H9 (cell line): ENCODE measurements at regions not wholly inside any gene's neighbourhood (a gene's known extent, or its start where the extent isn't known, plus 50 kb on each side); places are given as distances from the start of the nearest gene placed in this dataset.

Experiments
- DNase-seq: peaks from one replicate; pipeline ENCODE4 v3.0.0-alpha.2; 2017
- H2AFZ ChIP-seq: one replicate; pipeline ENCODE4 v1.6.1; 2013; ENCODE audit warnings: mild to moderate bottlenecking, low read length, control low read depth, moderate library complexity
- H2AK5ac ChIP-seq: 2 replicates; pipeline ENCODE4 v1.6.1; 2013; ENCODE audit warnings: low read length, control low read depth, mixed read lengths; ENCODE audit not compliant: insufficient read length
- H2BK120ac ChIP-seq: one replicate; pipeline ENCODE4 v1.6.1; 2013; ENCODE audit warnings: low read depth, mild to moderate bottlenecking, low read length, control low read depth, inconsistent platforms; ENCODE audit not compliant: poor library complexity, severe bottlenecking
- H2BK12ac ChIP-seq: 2 replicates; pipeline ENCODE4 v1.6.1; 2013; ENCODE audit warnings: low read length, control low read depth, mixed read lengths, low read depth; ENCODE audit not compliant: insufficient read length
- H2BK15ac ChIP-seq: 2 replicates; pipeline ENCODE4 v1.6.1; 2013; ENCODE audit warnings: low read depth, low read length, control low read depth
- H2BK20ac ChIP-seq: one replicate; pipeline ENCODE4 v1.6.1; 2013; ENCODE audit warnings: low read depth, mild to moderate bottlenecking, low read length, control low read depth, inconsistent platforms; ENCODE audit not compliant: poor library complexity, severe bottlenecking
- H2BK5ac ChIP-seq: 2 replicates; pipeline ENCODE4 v1.6.1; 2013; ENCODE audit warnings: low read length, control low read depth, mixed read lengths; ENCODE audit not compliant: insufficient read length
- H3K14ac ChIP-seq: 2 replicates; pipeline ENCODE4 v1.6.1; 2013; ENCODE audit warnings: low read length, control low read depth; ENCODE audit not compliant: insufficient read depth
- H3K18ac ChIP-seq: 2 replicates; pipeline ENCODE4 v1.6.1; 2013; ENCODE audit warnings: low read depth, mild to moderate bottlenecking, mixed read lengths, low read length, control low read depth; ENCODE audit not compliant: insufficient read length
- H3K23ac ChIP-seq: 2 replicates; pipeline ENCODE4 v1.6.1; 2013; ENCODE audit warnings: low read length, control low read depth, mixed read lengths, low read depth; ENCODE audit not compliant: insufficient read length
- H3K23me2 ChIP-seq: 2 replicates; pipeline ENCODE4 v1.6.1; 2013; ENCODE audit warnings: low read depth, mild to moderate bottlenecking, mixed read lengths, low read length, control low read depth; ENCODE audit not compliant: insufficient read length, poor library complexity, severe bottlenecking
- H3K27ac ChIP-seq: 2 replicates; pipeline ENCODE4 v1.5.1; 2013; ENCODE audit warnings: low read length, control low read depth, mixed read lengths, low read depth; ENCODE audit not compliant: insufficient read length
- H3K27me3 ChIP-seq: 2 replicates; pipeline ENCODE4 v1.6.1; 2013; ENCODE audit warnings: low read length, control low read depth, inconsistent platforms; ENCODE audit not compliant: insufficient read depth
- H3K4ac ChIP-seq: 2 replicates; pipeline ENCODE4 v1.6.1; 2013; ENCODE audit warnings: low read depth, mild to moderate bottlenecking, control low read depth, inconsistent platforms, low read length, moderate library complexity
- H3K4me1 ChIP-seq: 2 replicates; pipeline ENCODE4 v1.6.1; 2013; ENCODE audit warnings: low read length, control low read depth, inconsistent platforms; ENCODE audit not compliant: insufficient read depth
- H3K4me2 ChIP-seq: 2 replicates; pipeline ENCODE4 v1.6.1; 2013; ENCODE audit warnings: low read length, control low read depth, mixed read lengths; ENCODE audit not compliant: insufficient read length, insufficient read depth
- H3K56ac ChIP-seq: 2 replicates; pipeline ENCODE4 v1.6.1; 2013; ENCODE audit warnings: low read depth, mild to moderate bottlenecking, mixed read lengths, low read length, control low read depth; ENCODE audit not compliant: insufficient read length
- H3K79me1 ChIP-seq: 2 replicates; pipeline ENCODE4 v1.6.1; 2013; ENCODE audit warnings: low read depth, mild to moderate bottlenecking, moderate library complexity, low read length, control low read depth, inconsistent platforms; ENCODE audit not compliant: insufficient read depth, poor library complexity, severe bottlenecking
- H3K79me2 ChIP-seq: 2 replicates; pipeline ENCODE4 v1.6.1; 2013; ENCODE audit warnings: low read length, control low read depth, inconsistent platforms; ENCODE audit not compliant: insufficient read depth
- H3K9ac ChIP-seq: 2 replicates; pipeline ENCODE4 v1.6.1; 2013; ENCODE audit warnings: low read length, control low read depth, mixed read lengths; ENCODE audit not compliant: insufficient read length; ENCODE audit errors: extremely low read depth
- H3K9me3 ChIP-seq: one replicate; pipeline ENCODE4 v1.6.1; 2013; ENCODE audit warnings: low read depth, low read length, inconsistent platforms; ENCODE audit not compliant: control insufficient read depth
- H3T11ph ChIP-seq: one replicate; pipeline ENCODE4 v1.6.1; 2013; ENCODE audit warnings: mild to moderate bottlenecking, low read length, control low read depth, inconsistent platforms
- H4K20me1 ChIP-seq: one replicate; pipeline ENCODE4 v1.6.1; 2013; ENCODE audit not compliant: control insufficient read depth, insufficient read length, insufficient read depth
- H4K5ac ChIP-seq: 2 replicates; pipeline ENCODE4 v1.6.1; 2013; ENCODE audit warnings: low read depth, mild to moderate bottlenecking, mixed read lengths, low read length, control low read depth; ENCODE audit not compliant: insufficient read length
- H4K8ac ChIP-seq: replicated peaks from 2 replicates; pipeline ENCODE4 v1.6.1; 2013; ENCODE audit warnings: low read length, control low read depth, mixed read lengths, low read depth; ENCODE audit not compliant: insufficient read length
- H4K91ac ChIP-seq: 2 replicates; pipeline ENCODE4 v1.6.1; 2013; ENCODE audit warnings: low read depth, mild to moderate bottlenecking, moderate library complexity, mixed read lengths, low read length, control low read depth; ENCODE audit not compliant: insufficient read length
- H3K27ac Mint-ChIP-seq, 3 experiments: 2 replicates in 2 of 3; 3 replicates in 1 of 3; pipeline ENCODE4 v1.8.0; 2020 to 2021; ENCODE audit warnings: mixed read lengths in 3 of 3, mild to moderate bottlenecking in 1 of 3, moderate library complexity in 1 of 3
- H3K27me3 Mint-ChIP-seq: 2 replicates; pipeline ENCODE4 v1.8.0; 2021; ENCODE audit warnings: low read depth, mild to moderate bottlenecking, moderate library complexity, mixed read lengths
- H3K36me3 Mint-ChIP-seq, 3 experiments: 2 replicates in 2 of 3; 3 replicates in 1 of 3; pipeline ENCODE4 v1.8.0; 2020 to 2021; ENCODE audit warnings: low read depth in 3 of 3, mixed read lengths in 3 of 3; ENCODE audit not compliant: insufficient read depth in 1 of 3
- H3K4me1 Mint-ChIP-seq, 2 experiments: 2 replicates each; pipeline ENCODE4 v1.8.0; 2020; ENCODE audit warnings: mixed read lengths in 2 of 2
- H3K4me3 Mint-ChIP-seq, 2 experiments: 2 replicates in 1 of 2; 3 replicates in 1 of 2; pipeline ENCODE4 v1.8.0; 2020 to 2021; ENCODE audit warnings: mild to moderate bottlenecking in 2 of 2, mixed read lengths in 2 of 2, moderate library complexity in 1 of 2
- H3K9me3 Mint-ChIP-seq, 2 experiments: 2 replicates in 1 of 2; 3 replicates in 1 of 2; pipeline ENCODE4 v1.8.0; 2020; ENCODE audit warnings: mild to moderate bottlenecking in 2 of 2, mixed read lengths in 2 of 2, moderate library complexity in 1 of 2
- CTCF ChIP-seq: fragments of 200-600 bp; sonication (generic); conservative IDR thresholded peaks from 3 replicates; pipeline ENCODE4 v1.8.0; 2021; ENCODE audit warnings: antibody characterized with exemption, mild to moderate bottlenecking
- WGBS: extraction: QIAGEN DNeasy Blood & Tissue Kit; methylation state at CpG from one replicate; pipeline ENCODE4 v1.1.7; 2013; ENCODE audit warnings: missing lambda C conversion rate, low lambda C conversion rate, mixed read lengths; ENCODE audit not compliant: insufficient read length; ENCODE audit errors: extremely low coverage; 5-methylcytosine and 5-hydroxymethylcytosine counted together

DNA sequence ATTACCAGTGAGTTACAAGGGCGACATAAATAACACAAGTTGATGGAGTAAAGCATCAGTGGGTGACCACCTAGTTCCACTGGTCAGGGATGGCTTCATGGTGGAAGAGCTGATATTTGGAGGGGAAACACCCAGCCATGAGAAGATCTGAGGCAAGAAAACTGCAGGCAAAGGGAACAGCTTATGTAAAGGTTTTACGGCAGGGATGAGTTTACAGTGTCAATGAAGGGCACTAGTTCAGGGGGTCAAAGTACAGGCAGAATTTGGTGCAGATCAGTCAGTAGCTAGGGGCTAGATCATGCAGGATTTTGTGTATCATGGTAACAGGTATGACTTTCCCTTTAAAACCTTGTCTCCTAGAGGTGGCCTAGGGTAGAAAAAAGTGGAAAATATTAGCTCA is 339.6 kb downstream of the PMP22 start:
- no CpG with 5 or more reads among the region's 2 CpGs for WGBS
- Histone ChIP-seq H4K8ac (no peak overlapping the region), H3K27ac (no peak overlapping the region), H3K9me3 (no peaks in the 10 kb centered on the region), H3K27me3 (no peaks in the 10 kb centered on the region), H3K79me1 (no peaks in the 10 kb centered on the region), H3K56ac (no peak overlapping the region), H3T11ph (no peak overlapping the region), H3K9ac (no peak overlapping the region), H2AK5ac (no peak overlapping the region), H3K4me2 (no peak overlapping the region), H2AFZ (no peak overlapping the region), H4K20me1 (no peaks in the 10 kb centered on the region), H3K79me2 (no peaks in the 10 kb centered on the region), H2BK15ac (no peak overlapping the region), H4K91ac (no peak overlapping the region), H2BK5ac (no peak overlapping the region), H2BK20ac (no peak overlapping the region), H3K4me1 (peaks cover under 1% of the 10 kb centered on the region; the same call in 1 of the 2 replicates), H4K5ac (no peak overlapping the region), H3K14ac (no peak overlapping the region), H3K23ac (no peak overlapping the region), H3K4ac (no peak overlapping the region), H2BK120ac (no peak overlapping the region), H3K18ac (no peak overlapping the region), H2BK12ac (no peak overlapping the region), H3K23me2 (no peaks in the 10 kb centered on the region)
- no peaks in the 10 kb centered on the region for H3K27me3 Mint-ChIP-seq
- peaks cover 0 to 4% of the 10 kb centered on the region in 2 experiments; a peak in 2 of 4 replicates for H3K4me1 Mint-ChIP-seq
- peaks cover 5 to 7% of the 10 kb centered on the region in 2 experiments; a peak in 4 of 5 replicates for H3K9me3 Mint-ChIP-seq
- H3K36me3 Mint-ChIP-seq = peaks cover 3 to 11% (median 6%) of the 10 kb centered on the region in 3 experiments; a peak in 5 of 7 replicates
- TF ChIP-seq CTCF = no peak
- no peak for DNase-seq
- H3K27ac Mint-ChIP-seq = no peak overlapping the region
- no peak overlapping the region for H3K4me3 Mint-ChIP-seq
